ENCODE measurements at regions not wholly inside any gene's neighbourhood (a gene's known extent, or its start where the extent isn't known, plus 50 kb on each side); places are given as distances from the start of the nearest gene placed in this dataset.
A peak's percentile ranks its signal among the peaks of the same experiment; 100 is the strongest.

DNA sequence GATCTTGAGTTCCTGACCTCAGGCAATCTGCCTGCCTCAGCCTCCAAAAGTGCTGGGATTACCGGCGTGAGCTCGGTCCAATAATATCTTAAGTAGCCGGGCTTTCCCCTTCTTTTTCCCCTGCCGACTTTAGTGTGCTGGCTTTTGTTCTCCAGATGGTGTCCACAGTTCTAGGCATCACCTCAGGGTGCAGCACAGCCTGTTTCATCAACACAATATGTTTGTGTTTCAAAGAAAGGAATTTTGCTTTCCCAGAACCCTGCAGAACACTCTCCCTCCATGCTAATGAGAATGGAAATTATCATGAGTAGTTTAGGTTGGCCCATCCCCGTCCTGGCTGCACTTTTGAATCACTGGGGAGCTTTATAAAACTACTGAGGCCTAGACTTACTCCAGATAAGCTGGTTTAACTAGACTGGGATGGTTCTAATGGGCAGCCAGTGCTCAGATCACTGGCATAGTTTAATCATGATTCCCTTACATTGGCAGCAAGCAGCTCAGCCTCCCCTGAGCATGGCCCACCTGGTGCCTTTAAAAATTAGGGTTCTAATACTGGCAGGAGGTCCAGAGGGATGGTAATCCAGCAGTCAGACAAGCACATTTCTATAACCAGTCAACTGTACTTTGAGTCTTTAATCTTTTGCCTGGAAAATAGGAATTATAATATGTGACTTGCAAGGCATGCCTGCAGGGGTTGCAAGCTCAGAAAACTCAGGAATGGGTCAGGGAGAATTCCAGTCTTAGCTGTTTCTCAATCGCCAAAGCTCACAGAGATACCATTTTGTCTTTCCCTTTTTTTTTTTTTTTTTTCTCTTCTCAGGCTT lies 127.6 kb upstream of the RASGRP1 start:
- ATAC-seq (no peak), DNase-seq (no peak)
- Histone ChIP-seq H3K27ac (no peak overlapping the region), H3K27me3 (no peaks in the 10 kb centered on the region), H3K4me3 (no peak overlapping the region), H3K4me1 (peaks cover 0 to 18% (median 0%) of the 10 kb centered on the region in 9 donors), H3K36me3 (no peaks in the 10 kb centered on the region), H3K9me3 (peaks cover 0 to 2% (median 0%) of the 10 kb centered on the region in 11 donors)
- TF ChIP-seq, protein P1, sequence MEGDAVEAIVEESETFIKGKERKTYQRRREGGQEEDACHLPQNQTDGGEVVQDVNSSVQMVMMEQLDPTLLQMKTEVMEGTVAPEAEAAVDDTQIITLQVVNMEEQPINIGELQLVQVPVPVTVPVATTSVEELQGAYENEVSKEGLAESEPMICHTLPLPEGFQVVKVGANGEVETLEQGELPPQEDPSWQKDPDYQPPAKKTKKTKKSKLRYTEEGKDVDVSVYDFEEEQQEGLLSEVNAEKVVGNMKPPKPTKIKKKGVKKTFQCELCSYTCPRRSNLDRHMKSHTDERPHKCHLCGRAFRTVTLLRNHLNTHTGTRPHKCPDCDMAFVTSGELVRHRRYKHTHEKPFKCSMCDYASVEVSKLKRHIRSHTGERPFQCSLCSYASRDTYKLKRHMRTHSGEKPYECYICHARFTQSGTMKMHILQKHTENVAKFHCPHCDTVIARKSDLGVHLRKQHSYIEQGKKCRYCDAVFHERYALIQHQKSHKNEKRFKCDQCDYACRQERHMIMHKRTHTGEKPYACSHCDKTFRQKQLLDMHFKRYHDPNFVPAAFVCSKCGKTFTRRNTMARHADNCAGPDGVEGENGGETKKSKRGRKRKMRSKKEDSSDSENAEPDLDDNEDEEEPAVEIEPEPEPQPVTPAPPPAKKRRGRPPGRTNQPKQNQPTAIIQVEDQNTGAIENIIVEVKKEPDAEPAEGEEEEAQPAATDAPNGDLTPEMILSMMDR (IDR thresholded peaks at IDR 0.05), result no peak
- WGBS, 2 donors, result 78 to 83% methylated on average over 7 of the region's 7 CpGs
- intact Hi-C loops (cut with DNase I), result loop anchor here in 3 of 10 donors (2.0 to 10.0 kb wide), 3 partner anchors 217 to 697 kb away; no protein-coding TSS in a partner anchor

DNA sequence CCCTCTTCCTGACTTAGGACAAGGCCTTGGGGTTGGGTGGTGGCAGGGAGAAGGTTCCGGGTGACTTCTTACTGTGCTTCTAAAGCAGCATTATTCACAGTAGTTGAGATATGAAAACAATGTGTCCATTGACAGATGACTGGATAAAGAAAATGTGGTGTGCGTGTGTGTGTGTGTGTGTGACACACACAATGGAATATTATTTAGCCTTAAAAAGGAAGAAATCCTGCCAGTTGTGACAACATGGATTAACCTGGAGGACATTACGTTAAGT lies 128.1 kb upstream of the RASGRP1 start:
- Histone ChIP-seq H3K27ac (no peak overlapping the region), H3K36me3 (no peaks in the 10 kb centered on the region), H3K4me1 (peaks cover 0 to 13% (median 0%) of the 10 kb centered on the region in 9 donors), H3K4me3 (no peak overlapping the region), H3K9me3 (peaks cover 0 to 2% (median 0%) of the 10 kb centered on the region in 11 donors), H3K27me3 (no peaks in the 10 kb centered on the region)
- ATAC-seq (no peak), DNase-seq (no peak)
- WGBS, 2 donors, result 90 to 93% methylated on average over 3 of the region's 3 CpGs
- intact Hi-C loops (cut with DNase I), result loop anchor here in 2 of 10 donors (10.0 kb wide), 2 partner anchors 218 to 698 kb away; no protein-coding TSS in a partner anchor
- TF ChIP-seq, protein P1 (IDR thresholded peaks at IDR 0.05), result no peak

DNA sequence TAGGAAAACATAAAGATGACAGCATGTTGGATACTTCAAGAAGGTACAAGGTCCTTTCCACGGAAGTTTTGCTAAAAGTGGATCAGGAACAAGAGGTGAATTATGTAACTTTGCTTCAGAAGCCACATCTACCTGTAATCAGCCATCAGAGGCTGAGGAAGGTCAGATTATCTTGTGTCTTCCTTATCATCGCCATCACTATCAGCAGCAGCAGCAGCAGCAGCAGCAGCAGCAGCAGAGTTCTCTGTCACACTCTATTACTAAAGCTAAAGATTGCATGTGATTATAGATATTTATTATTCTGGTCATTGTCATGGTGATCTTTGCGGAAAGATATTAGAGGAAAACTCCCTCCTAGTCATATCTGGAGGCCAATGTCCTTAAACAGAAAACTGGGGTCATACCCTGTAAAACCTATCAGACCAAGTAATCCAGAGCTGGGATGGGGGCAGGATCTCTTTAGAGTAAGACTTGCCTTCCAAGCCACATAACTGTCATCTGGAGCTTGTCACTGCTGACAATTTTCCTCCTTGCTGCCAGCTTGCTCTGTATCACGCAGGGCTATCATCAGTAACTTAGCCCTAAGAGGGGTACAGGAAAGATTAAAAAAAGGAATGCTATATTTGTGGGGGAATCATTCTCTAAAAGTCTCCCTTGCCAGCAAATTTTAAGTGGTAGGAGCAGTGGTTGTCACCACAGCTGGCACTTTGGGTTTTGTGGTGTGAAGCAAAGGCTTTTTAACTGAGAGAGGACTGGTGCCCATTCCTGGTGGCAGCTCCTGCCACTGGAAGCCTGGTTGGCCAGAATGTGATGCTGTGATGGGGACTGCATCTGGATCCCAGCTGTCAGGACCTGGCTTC lies 130.9 kb upstream of the RASGRP1 start:
- Histone ChIP-seq H3K27ac (peak overlapping the region in 1 of 10 donors; percentile 66), H3K36me3 (no peaks in the 10 kb centered on the region), H3K4me3 (no peak overlapping the region), H3K9me3 (peaks cover 0 to 2% (median 0%) of the 10 kb centered on the region in 11 donors), H3K4me1 (peaks cover 0 to 10% (median 0%) of the 10 kb centered on the region in 9 donors), H3K27me3 (no peaks in the 10 kb centered on the region)
- DNase-seq (peak in 1 of 2 donors; percentile 11), ATAC-seq (peak in 6 of 8 donors; percentile 19 to 79 (median 52))
- 58 to 64% methylated on average over 4 of the region's 4 CpGs for WGBS, 2 donors
- TF ChIP-seq, protein P1 (IDR thresholded peaks at IDR 0.05), result no peak
- intact Hi-C loops (cut with DNase I), result loop anchor here in 4 of 10 donors (5.0 to 10.0 kb wide), 4 partner anchors 133 to 701 kb away; partner anchors contain the start of gene RASGRP1 (in 1 of the 4)

DNA sequence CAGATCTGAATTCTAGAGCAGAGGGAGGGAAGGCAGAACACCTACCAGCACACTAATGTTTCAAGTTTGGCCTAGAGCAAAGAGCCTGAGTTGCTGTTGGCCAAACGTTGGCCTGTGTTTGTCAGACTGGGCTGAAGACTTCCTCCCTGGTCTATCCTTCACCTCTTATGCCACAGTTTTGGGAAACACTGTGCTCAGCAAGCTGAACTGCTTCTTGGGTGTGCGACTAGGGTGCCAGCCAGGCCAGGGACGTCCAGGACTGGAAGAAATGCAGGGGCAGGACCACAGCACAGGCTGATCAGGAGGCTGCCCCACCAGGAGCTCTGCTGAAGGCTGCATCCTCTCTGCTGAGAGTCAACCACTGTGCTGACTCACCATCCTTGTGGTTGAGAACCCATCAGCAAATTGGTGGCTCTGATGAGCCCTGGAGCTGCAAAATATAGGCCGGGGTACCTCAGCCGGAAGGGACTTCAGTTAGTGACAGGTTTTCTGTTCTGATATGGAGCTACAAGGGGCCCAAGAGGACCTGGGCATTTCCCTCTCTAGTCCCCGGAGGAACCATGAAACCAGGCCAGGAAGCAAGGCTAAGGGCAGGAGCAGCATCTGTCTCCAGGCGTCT lies 131.6 kb upstream of the RASGRP1 start:
- intact Hi-C loops (cut with DNase I), result loop anchor here in 4 of 10 donors (5.0 to 10.0 kb wide), 4 partner anchors 134 to 701 kb away; partner anchors contain the start of gene RASGRP1 (in 1 of the 4)
- 66 to 72% methylated on average over 7 of the region's 7 CpGs for WGBS, 2 donors
- Histone ChIP-seq H3K4me3 (no peak overlapping the region), H3K9me3 (peaks cover 0 to 2% (median 0%) of the 10 kb centered on the region in 11 donors), H3K4me1 (peaks cover 0 to 10% (median 0%) of the 10 kb centered on the region in 9 donors), H3K36me3 (no peaks in the 10 kb centered on the region), H3K27me3 (peaks cover 0 to under 1% (median 0%) of the 10 kb centered on the region in 7 donors), H3K27ac (peak overlapping the region in 1 of 10 donors; percentile 66)
- TF ChIP-seq, protein P1 (IDR thresholded peaks at IDR 0.05), result no peak
- DNase-seq (no peak), ATAC-seq (peak in 1 of 8 donors; percentile 32)

Measured in heart right ventricle (tissue), 16 donors.